HUES64 (cell line): ENCODE measurements at regions not wholly inside any gene's neighbourhood (a gene's known extent, or its start where the extent isn't known, plus 50 kb on each side); places are given as distances from the start of the nearest gene placed in this dataset.

Source experiments
- H3K27ac ChIP-seq: 2 replicates; pipeline ENCODE4 v1.7.0; 2013; ENCODE audit warnings: low read depth, low read length, inconsistent platforms
- H3K27me3 ChIP-seq: 2 replicates; pipeline ENCODE4 v1.6.1; 2013; ENCODE audit warnings: mild to moderate bottlenecking, low read length; ENCODE audit not compliant: insufficient read depth
- H3K36me3 ChIP-seq: 2 replicates; pipeline ENCODE4 v1.6.1; 2013; ENCODE audit warnings: mild to moderate bottlenecking, low read length; ENCODE audit not compliant: insufficient read depth
- H3K4me1 ChIP-seq: 2 replicates; pipeline ENCODE4 v1.6.1; 2013; ENCODE audit warnings: mild to moderate bottlenecking, low read length, moderate library complexity; ENCODE audit not compliant: insufficient read depth
- H3K4me3 ChIP-seq: 2 replicates; pipeline ENCODE4 v1.5.1; 2013; ENCODE audit warnings: mild to moderate bottlenecking, low read length, moderate library complexity
- H3K9ac ChIP-seq: 2 replicates; pipeline ENCODE4 v1.6.1; 2013; ENCODE audit warnings: mild to moderate bottlenecking, low read depth, low read length
- H3K9me3 ChIP-seq: 2 replicates; pipeline ENCODE4 v1.6.1; 2013; ENCODE audit warnings: low read depth, low read length; ENCODE audit not compliant: insufficient read depth
- WGBS: fragments of 150-250, 120-280 bp; methylation state at CpG from one replicate; pipeline ENCODE4 v1.1.7; 2013; ENCODE audit warnings: missing lambda C conversion rate; 5-methylcytosine and 5-hydroxymethylcytosine counted together

- WGBS = 91% methylated on average over 2 of the region's 2 CpGs
- no peaks in the 10 kb centered on the region for H3K27me3 ChIP-seq
- H3K36me3 ChIP-seq = no peaks in the 10 kb centered on the region
Measured at GRCh38 chr1:219692981-219693380, 80.1 kb upstream of the ZC3H11B start.

GRCh38 chr1:219689774-219690173, 76.9 kb upstream of the ZC3H11B start:
- WGBS = 89% methylated on average over 2 of the region's 2 CpGs
- no peak overlapping the region for H3K9ac ChIP-seq
- no peaks in the 10 kb centered on the region for H3K36me3 ChIP-seq
- H3K4me1 ChIP-seq = no peaks in the 10 kb centered on the region
- H3K4me3 ChIP-seq = no peak overlapping the region
- H3K9me3 ChIP-seq = no peaks in the 10 kb centered on the region
- no peak overlapping the region for H3K27ac ChIP-seq
- H3K27me3 ChIP-seq = no peaks in the 10 kb centered on the region

More at GRCh38 chr1:219692981-219693380, 80.1 kb upstream of the ZC3H11B start:
- Histone ChIP-seq H3K4me1 (no peaks in the 10 kb centered on the region), H3K9me3 (no peaks in the 10 kb centered on the region), H3K4me3 (no peak overlapping the region), H3K27ac (no peak overlapping the region), H3K9ac (no peak overlapping the region)

GRCh38 chr1:219687779-219688178, 74.9 kb upstream of the ZC3H11B start:
- no peaks in the 10 kb centered on the region for H3K36me3 ChIP-seq
- no peak overlapping the region for H3K9ac ChIP-seq
- no peak overlapping the region for H3K4me3 ChIP-seq
- H3K27me3 ChIP-seq = no peaks in the 10 kb centered on the region
- H3K4me1 ChIP-seq = no peaks in the 10 kb centered on the region
- no peak overlapping the region for H3K27ac ChIP-seq
- no peaks in the 10 kb centered on the region for H3K9me3 ChIP-seq

- H3K4me1 ChIP-seq = no peaks in the 10 kb centered on the region
- WGBS = 98% methylated on average over 2 of the region's 2 CpGs
- no peak overlapping the region for H3K9ac ChIP-seq
- no peak overlapping the region for H3K27ac ChIP-seq
- no peaks in the 10 kb centered on the region for H3K9me3 ChIP-seq
- no peak overlapping the region for H3K4me3 ChIP-seq
- H3K27me3 ChIP-seq = no peaks in the 10 kb centered on the region
- no peaks in the 10 kb centered on the region for H3K36me3 ChIP-seq
Measured at GRCh38 chr1:219686171-219686570, 73.3 kb upstream of the ZC3H11B start.

GRCh38 chr1:219682788-219683187, 69.9 kb upstream of the ZC3H11B start:
- H3K27ac ChIP-seq = no peak overlapping the region
- 97% methylated on average over 1 of the region's 1 CpG for WGBS
- no peak overlapping the region for H3K9ac ChIP-seq
- H3K4me3 ChIP-seq = no peak overlapping the region
- H3K27me3 ChIP-seq = no peaks in the 10 kb centered on the region
- H3K36me3 ChIP-seq = no peaks in the 10 kb centered on the region
- no peaks in the 10 kb centered on the region for H3K9me3 ChIP-seq
- no peaks in the 10 kb centered on the region for H3K4me1 ChIP-seq

- no peaks in the 10 kb centered on the region for H3K27me3 ChIP-seq
- no peak overlapping the region for H3K9ac ChIP-seq
- H3K27ac ChIP-seq = no peak overlapping the region
- no peak overlapping the region for H3K4me3 ChIP-seq
- H3K36me3 ChIP-seq = no peaks in the 10 kb centered on the region
- no peaks in the 10 kb centered on the region for H3K4me1 ChIP-seq
- 100% methylated on average over 1 of the region's 1 CpG for WGBS
- no peaks in the 10 kb centered on the region for H3K9me3 ChIP-seq
Measured at GRCh38 chr1:219681876-219682275, 69.0 kb upstream of the ZC3H11B start.

- 94% methylated on average over 7 of the region's 8 CpGs for WGBS
- Histone ChIP-seq H3K27ac (no peak overlapping the region), H3K36me3 (no peaks in the 10 kb centered on the region), H3K9me3 (no peaks in the 10 kb centered on the region), H3K4me1 (no peaks in the 10 kb centered on the region), H3K27me3 (no peaks in the 10 kb centered on the region), H3K9ac (no peak overlapping the region), H3K4me3 (no peak overlapping the region)
Measured at GRCh38 chr1:219676012-219676765, 63.3 kb upstream of the ZC3H11B start.

GRCh38 chr1:219670426-219671149, 57.7 kb upstream of the ZC3H11B start:
- WGBS = 96% methylated on average over 7 of the region's 7 CpGs
- H3K4me3 ChIP-seq = no peak overlapping the region
- H3K27me3 ChIP-seq = no peaks in the 10 kb centered on the region
- H3K27ac ChIP-seq = no peak overlapping the region
- no peak overlapping the region for H3K9ac ChIP-seq
- H3K4me1 ChIP-seq = no peaks in the 10 kb centered on the region
- H3K9me3 ChIP-seq = no peaks in the 10 kb centered on the region
- H3K36me3 ChIP-seq = no peaks in the 10 kb centered on the region

GRCh38 chr1:219669556-219669955, 56.7 kb upstream of the ZC3H11B start:
- 91% methylated on average over 2 of the region's 3 CpGs for WGBS
- H3K27ac ChIP-seq = no peak overlapping the region
- no peaks in the 10 kb centered on the region for H3K27me3 ChIP-seq
- no peak overlapping the region for H3K9ac ChIP-seq
- H3K4me1 ChIP-seq = no peaks in the 10 kb centered on the region
- H3K4me3 ChIP-seq = no peak overlapping the region
- no peaks in the 10 kb centered on the region for H3K9me3 ChIP-seq
- no peaks in the 10 kb centered on the region for H3K36me3 ChIP-seq

GRCh38 chr1:219669042-219669441, 56.1 kb upstream of the ZC3H11B start:
- Histone ChIP-seq H3K36me3 (no peaks in the 10 kb centered on the region), H3K27ac (no peak overlapping the region), H3K27me3 (no peaks in the 10 kb centered on the region), H3K4me3 (no peak overlapping the region), H3K9me3 (no peaks in the 10 kb centered on the region), H3K9ac (no peak overlapping the region), H3K4me1 (no peaks in the 10 kb centered on the region)
- 46% methylated on average over 2 of the region's 4 CpGs for WGBS

- Histone ChIP-seq H3K4me1 (no peaks in the 10 kb centered on the region), H3K9ac (no peak overlapping the region), H3K27me3 (no peaks in the 10 kb centered on the region), H3K9me3 (no peaks in the 10 kb centered on the region), H3K4me3 (no peak overlapping the region), H3K27ac (no peak overlapping the region), H3K36me3 (no peaks in the 10 kb centered on the region)
- WGBS = 99% methylated on average over 2 of the region's 2 CpGs
Measured at GRCh38 chr1:219668446-219668845, 55.5 kb upstream of the ZC3H11B start.
